Pulmonary artery endothelial cell (primary cell): ENCODE measurements at regions not wholly inside any gene's neighbourhood (a gene's known extent, or its start where the extent isn't known, plus 50 kb on each side); places are given as distances from the start of the nearest gene placed in this dataset.

ENCODE experiments used
- DNase-seq: peaks from one replicate; pipeline ENCODE4 v3.0.0-alpha.2; 2011; ENCODE audit warnings: low read depth, low spot score

DNA sequence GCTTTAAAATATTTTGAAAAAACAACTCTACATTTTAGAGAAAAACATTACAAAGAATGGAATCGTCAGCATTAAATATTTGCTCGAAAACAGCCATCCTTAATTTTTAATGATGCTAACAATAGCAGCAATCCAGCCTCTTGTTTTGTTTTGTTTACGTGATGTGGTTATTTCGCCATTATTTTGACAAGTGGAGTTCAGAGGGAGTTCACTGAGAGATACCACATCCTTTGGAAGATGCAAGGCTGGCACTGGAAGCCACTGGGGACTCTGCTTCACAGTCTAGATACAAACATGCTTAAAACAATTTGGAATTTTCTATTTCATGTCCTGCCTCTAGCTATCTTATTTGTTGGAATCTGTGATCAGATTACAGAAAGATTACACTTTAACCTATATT, 556.3 kb downstream of the PCDH17 start:
- no peak for DNase-seq

DNA sequence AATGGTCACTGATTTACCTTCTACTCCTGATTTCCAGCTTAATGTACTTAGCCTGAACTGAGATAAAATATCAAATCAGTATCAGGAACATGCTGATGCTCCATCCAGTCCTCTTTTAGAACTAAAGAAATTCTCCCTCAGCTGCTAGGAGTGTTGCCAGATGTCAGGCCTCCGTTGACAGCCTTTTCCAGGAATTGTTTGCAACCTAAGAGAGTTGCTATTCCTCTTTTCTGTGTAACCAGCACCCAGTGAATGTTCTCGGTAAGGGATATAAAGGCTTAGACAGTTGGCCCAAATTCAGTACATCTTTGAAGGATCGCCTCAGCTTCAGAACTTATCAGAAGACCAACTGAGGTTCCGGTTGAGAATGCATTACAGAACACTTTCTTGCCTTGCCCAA, 559.0 kb downstream of the PCDH17 start:
- DNase-seq, result no peak

DNA sequence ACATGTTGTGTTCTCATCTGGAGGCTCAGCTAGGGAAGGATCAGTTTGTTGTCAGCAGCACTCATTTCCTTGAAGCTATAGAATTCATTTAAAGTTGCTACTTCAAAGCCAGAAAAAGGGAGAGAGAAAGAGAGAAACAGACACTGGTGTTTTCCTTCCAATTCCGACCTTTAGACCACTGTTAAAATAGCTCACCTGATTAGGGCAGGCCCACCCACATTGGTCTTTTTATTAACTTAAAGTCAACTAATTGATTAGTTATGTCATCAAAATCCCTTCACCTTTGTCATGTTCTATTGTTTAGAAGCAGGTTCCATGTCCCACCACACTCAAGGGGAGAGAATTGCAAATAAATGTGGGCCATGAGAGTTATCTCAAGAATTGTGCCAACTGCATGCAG, 560.2 kb downstream of the PCDH17 start:
- no peak for DNase-seq

DNA sequence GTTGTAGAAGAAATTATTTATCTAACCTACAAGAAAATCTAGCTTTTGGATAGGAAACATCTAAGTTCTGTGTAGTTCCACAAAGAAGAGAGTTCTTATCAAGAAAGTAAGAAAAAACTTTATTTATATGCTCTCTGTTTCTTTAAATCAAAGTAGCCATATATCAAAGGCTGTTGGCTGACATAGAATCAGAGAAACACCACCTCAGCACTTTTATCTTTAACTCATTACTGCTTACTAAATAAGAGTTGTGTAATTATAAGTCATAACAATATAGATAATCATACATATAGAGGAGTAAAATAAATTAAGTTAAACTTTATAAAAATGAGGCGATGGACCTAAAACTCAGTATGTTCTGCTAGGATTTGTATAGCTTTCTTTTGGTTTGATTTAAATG, 570.6 kb downstream of the PCDH17 start:
- DNase-seq, result no peak

DNA sequence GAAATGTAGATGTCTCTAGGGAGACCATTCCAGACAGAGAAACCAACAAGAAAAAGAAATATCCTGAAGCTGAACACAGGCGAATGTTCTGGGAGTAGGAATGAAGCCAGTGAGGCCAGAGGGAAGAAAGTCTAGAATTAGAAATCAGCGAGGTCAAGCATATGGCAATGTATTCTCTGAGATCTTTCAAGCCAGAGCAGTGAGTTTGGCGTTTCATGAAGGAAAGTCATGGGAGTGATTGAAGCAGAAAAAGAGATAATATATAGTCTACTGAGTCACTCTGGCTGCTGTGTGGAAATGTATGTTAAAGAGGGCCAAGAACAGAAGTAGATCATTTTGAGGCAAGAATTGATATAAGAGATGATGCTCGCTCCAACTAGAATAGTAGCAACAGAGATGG, 576.0 kb downstream of the PCDH17 start:
- no peak for DNase-seq

DNA sequence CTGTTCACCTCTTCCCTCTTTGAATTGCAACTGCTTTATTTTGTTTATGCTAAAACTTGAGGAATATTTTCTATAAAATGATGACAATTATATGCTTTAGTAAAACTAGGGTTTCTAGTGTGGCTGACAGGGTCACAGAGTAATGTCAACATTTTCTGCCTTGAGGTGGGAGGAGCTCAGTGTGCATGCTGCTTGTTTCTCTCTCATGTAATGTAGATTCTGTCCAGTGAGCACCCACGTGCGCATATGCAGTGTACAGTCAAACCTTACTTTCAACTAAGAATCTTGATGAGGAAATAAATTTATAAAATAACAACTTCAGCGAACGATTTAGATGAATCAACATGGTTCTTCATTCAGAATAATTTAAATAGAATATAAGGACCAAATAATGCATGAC, 603.9 kb downstream of the PCDH17 start:
- no peak for DNase-seq

DNA sequence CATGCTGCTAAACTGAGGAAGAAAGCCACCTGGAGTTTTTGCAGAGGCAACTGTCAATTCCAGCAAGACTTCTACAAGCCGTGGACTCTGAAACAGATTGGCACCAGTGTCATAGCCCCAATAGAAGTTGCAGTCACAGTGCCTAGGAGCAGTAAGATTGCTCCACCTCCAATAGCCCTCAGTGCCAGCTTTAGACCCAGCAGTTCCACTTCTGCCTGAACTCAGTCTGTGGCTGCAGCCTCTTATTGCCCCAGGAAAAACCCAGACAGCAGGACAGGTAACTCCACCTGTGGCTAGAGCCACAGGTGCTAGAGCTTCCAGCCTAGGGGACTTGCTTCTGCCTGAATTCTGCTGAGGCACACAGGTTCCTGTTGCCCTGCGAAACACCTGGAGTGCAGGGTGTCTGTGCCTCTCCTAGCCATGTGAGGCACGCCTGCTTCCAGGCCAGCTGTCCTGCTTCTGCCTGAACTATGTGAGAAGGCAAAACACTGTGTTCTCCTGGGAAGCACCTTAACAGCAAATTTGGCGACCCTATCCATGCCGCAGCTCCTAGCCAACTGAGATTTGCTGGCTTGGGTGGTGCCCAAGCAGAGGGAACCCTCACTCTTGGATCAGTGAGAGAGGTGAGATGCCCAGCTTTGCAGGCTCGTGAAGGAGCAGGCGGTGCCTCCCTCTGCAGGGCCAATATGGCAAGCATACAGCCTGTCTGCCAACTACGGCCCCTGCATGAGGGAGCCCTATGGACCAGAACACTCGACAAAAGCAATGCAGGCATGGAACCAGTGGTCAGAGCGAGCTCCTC, 607.6 kb downstream of the PCDH17 start:
- no peak for DNase-seq

DNA sequence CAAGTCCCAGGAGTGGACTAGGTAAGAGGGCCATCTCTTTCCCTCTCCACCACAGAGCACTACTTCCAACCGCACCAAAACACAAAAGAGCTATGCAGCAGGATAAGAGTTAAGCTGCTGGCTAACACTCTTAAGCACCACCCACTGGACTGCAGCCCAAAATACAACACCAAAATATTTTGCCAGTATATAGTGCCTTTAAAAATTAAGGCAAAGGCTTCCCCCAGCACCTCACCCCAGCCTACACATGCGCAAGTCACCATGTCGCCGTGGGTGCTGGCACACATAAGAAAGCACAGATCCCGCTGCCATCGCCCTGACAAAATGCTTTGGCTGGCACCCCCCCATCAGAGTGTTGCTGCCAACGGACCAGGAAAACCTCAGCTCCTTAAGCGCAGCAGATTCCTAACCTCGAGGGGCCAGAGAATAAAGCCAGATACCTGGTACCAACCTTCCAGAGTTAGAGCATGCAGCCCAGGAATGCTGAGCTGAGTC, 608.3 kb downstream of the PCDH17 start:
- no peak for DNase-seq

DNA sequence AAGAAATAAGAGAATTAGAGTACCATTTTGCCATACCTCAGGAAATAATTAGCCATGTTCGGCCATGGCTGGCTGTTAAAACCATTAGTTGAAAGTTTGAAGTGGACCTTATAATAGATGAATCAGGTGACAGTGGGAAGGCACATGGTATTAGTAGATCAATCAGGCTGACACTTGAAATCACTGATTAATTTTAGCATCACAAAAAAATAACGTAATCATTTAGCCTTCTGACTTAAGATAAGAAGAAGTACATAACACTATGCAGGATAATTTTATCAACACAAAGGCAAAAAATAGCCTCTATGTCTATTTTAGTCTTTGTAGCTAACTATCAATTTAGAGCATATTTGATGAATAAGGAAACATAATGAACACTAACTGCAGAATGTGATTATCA, 615.5 kb downstream of the PCDH17 start:
- no peak for DNase-seq

DNA sequence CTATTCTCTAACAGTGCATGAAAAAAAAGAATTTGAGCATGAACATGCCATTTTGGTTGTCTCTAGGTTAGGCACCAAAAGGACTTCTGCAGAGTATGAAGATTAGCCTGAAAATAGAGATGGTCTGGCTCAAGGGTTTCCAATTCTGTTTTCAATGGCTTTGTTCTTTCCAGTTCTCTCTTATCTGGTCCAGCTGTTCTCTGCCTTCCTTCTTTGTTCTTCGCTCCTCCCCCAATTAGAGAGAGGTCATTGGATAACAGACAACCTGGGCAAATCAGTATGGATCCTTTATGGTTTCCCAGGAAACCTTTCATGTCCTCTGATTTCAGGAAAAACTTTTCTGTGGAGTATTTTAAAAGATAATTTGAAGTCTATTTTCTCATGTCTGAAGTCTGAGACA, 623.4 kb downstream of the PCDH17 start:
- no peak for DNase-seq

DNA sequence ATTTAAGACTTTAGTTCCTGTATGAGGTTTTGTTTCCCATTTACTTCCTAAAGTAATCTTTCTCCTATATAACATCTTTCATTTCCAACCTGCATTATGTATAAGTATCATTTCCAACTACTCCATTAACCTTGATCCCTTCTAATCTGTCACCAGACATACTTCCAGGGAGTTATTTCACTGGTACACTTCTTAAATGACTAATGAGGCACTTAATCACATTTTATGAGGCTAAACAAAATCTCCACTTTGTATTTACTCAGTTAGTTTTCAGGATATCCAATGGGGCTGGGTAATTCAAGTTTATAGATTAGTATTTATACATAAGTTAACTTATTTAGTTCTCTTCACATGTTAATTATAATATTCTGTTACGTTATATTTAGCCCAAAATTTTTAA, 634.7 kb downstream of the PCDH17 start:
- DNase-seq, result no peak

DNA sequence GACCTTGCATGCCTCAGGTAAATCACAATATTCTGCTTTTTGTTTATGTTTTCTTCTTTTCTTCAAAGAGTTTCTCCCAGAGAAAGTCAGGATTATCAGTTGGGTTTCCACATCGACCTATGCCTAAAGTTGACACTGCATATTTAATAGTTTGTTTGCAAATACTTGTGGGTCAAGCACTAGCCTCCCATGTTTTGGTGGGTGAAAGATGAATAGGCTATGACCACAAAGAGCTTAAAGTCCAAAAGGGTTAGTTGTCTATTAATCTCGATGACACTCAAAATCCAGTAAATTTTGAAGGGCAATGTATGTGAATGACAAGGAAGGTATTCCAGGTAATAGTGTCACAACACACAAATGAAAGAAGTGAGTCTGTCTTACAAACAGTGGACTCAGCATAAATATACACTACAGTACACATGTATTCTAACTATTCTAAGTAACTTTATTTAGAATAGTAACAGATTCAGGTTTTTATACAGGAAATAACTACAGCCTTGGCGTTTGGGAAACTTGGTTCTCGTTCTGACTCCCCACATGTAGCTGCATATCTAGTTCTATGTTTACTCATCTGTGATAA, 667.1 kb downstream of the PCDH17 start:
- no peak for DNase-seq

DNA sequence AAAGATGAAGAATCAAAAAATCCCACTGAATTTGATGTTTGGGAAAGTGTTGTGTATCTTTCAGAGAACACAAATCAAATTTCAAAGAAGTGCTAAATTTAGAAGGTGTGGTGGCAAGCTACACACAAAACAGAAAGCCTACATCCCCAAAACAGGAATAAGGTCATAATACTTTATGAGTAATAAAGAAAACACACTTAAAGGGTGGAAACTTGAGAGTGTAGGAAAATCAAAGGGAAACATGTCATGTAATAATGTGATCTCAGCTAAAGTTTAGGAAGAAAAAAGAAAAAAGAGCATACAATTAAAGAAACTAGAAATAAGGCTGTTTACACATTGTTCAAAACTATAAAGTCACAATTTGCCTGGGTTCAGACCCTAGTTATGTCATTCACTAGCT, 668.7 kb downstream of the PCDH17 start:
- no peak for DNase-seq

DNA sequence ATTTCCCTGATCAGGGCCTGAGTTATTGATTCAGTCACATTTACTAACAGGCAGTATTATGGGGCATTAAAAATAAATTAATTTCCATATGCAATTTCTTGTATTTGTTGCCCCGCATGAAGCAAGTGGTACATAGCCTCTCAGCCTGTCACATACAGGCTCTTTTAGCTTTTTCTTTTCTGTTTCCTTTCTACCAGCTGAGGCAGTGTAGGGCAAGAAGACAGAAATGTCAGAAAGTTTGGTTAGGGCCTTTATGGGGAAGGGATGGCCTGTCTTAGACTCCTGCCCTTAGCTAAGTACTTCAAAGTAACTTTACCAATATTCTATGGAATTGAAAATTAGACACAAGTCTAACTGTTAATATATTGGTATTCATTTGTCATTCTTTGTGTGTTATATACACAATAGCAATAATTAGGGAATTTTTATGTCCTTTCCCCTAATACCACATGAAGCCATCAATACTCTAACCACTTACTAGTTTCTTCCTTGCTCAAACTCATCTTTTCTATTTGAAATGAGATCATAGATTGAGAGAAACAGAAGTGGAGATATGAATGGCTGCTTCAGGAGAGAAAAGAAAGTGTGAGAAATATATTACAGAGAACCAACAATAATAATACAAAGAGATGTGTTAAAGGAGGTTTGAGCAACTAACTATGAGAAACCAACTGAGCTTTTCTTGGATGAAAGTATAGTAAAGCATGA, 669.6 kb downstream of the PCDH17 start:
- DNase-seq, result no peak

DNA sequence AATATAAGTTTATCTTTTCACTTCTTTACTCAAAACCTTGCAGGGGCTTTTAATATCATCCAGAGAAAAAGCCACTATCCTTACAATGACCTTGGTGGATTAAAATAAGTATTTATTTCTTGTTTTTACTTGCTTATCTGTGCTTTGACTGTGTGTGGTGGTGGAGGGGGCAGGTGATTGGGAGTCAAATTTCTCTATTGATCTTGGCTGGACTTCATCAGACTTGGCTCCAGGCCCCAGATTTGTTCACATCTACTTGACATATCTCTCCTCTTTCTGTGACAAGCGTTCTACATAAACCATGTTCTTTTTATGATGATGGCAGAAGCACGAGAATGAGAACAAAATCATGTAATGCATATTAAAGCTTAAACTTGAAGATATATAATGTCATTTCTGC, 670.8 kb downstream of the PCDH17 start:
- DNase-seq, result no peak

DNA sequence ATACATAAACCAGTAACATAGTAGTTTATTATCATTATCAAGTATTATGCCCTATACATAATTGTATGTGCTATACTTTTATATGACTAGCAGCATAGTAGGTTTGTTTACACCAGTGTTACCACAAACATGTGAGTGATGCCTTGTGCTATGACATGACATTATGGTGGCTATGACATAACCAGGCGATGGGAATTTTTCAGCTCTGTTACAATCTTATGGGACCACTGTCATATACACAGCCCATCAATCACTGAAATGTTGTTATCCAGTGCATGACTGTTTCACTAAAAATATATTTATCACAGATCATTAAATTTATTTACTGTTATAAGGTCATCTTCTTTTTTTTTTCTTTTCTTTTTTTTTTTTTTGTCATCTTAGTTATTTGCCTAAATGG, 674.5 kb downstream of the PCDH17 start:
- DNase-seq, result no peak

DNA sequence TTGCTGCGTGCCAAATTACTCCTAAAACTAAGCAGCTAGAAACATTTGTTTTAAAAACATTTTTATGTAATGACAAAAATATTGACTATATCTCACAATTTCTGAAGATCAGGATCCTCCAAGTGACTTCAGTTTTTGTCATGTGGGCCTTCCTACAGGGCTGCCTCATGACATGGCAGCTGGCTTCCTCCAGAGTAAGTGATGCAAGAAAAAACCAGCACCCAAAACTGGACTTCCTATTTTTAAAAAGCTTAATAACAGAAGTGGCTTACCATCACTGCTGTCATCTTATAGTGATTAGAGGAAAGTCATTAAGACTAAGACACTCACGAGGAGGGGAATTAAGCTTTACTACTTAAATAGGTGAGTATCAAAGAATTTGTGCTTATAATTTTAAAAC, 681.7 kb downstream of the PCDH17 start:
- no peak for DNase-seq

DNA sequence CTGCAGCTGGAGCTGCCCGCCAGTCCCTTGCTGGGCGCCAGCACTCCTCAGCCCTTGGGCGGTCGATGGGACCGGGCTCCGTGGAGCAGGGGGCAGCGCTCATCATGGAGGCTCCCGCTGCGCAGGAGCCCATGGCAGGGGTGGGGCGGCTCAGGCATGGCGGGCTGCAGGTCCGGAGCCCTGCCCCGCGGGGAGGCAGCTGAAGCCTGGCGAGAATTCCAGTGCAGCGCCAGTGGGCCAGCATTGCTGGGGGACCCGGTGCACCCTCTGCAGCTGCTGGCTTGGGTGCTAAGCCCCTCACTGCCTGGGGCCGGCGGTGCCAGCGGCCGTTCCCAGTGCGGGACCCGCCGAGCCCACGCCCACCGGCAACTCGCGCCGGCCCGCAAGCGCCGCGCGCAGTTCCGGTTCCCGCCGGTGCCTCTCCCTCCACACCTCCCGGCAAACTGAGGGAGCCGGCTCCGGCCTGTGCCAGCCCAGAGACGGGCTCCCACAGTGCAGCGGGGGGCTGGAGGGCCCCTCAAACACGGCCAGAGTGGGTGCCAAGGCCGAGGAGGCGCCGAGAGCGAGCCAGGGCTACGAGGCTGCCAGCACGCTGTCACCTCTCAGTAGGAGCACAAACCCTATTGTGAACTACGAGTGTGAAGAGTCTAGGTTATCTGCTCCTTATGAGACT, 687.1 kb downstream of the PCDH17 start:
- no peak for DNase-seq

DNA sequence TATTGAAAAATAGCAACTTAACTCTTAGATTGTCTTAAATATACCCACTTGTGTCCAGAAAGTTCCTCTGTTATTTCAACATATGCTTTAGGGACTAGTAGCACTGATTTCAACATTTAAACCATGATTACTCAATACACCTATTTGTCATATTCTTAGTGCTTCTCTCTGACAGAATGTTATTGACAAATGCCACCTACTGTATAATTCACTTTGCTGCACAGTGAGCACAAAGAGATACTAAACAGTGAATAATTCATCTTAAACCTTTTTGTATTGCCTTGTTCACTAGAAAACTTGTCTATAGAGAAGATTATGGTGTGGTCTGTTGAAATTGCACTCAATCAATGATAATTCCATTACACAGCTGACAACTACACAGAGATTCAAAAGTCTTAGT, 692.6 kb downstream of the PCDH17 start:
- DNase-seq, result no peak

DNA sequence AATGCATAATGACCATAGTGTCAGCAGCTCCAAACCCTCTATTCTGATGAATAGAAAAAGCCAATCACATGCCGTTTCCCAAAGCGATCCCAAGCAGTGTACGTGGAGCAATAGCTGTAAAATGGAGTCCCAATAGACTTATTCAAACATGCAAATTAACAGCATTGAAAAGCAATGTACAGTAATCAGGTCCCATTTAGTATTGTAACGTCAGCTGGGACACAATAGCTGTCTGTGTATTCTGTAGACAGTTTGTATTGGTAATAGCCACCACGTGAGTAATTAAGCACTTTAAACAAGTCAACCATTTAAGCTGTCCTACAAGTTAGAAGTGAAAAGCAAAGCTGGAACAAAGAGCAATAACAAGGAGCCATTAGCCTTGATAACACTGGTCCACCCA, 698.2 kb downstream of the PCDH17 start:
- no peak for DNase-seq

DNA sequence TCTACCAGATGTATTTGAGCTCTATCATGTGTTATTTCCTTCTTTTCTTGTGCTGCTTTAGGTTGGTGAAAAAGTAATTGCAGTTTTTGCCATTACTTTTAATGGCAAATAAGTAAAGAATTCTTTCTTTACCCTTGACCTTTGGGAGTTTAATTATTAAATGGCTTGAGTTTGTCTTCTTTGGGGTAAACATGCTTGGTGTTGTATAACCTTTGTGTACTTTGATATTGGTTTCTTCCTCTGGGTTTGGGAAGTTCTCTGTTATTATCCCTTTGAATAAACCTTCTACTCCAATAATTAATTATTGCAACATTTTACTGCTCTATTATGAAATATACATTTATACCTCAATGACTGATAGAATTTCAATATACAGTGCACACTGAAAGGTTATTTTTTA, 709.4 kb downstream of the PCDH17 start:
- no peak for DNase-seq

DNA sequence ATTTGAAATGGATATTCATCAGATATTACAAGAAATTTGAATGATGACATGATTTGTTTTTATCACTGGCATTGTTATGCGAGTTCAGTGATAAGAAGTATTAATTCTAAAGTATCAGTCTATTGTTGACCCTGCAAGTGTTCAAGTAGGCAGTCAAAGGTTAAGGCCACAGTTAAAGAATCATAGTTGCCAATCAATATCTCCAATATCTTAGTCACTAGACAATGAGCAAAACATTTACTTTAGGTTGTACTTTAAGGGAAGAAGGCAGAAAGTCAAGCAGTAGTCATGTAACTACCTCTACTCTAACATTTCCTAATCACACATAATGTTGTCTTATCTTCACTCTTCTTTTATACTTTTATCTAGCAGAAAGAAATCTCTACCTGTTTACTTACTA, 709.8 kb downstream of the PCDH17 start:
- no peak for DNase-seq
